ENCODE measurements at regions not wholly inside any gene's neighbourhood (a gene's known extent, or its start where the extent isn't known, plus 50 kb on each side); places are given as distances from the start of the nearest gene placed in this dataset.

- TF ChIP-seq POLR2A (IDR thresholded peaks at IDR 0.05) = no peak
- no peak for TF ChIP-seq CTCF (IDR thresholded peaks at IDR 0.05)
- no peak for TF ChIP-seq POLR2AphosphoS5 (IDR thresholded peaks at IDR 0.05)
These were observed 164.8 kb downstream of the MRPL14 start for GRCh38 chr6:43962458-43962857.

All from prostate gland (tissue), 2 donors.